HG03108 (cell line): ENCODE measurements at regions not wholly inside any gene's neighbourhood (a gene's known extent, or its start where the extent isn't known, plus 50 kb on each side); places are given as distances from the start of the nearest gene placed in this dataset.
"Not testable (repeated sequence)": the region's sequence is repeated elsewhere in the genome, so short reads cannot be mapped to it uniquely, and the experiment has no call there.

Source experiments
- ATAC-seq: cut with Tn5 transposase; IDR thresholded peaks from one replicate; pipeline ENCODE4 v1.9.1; 2021; ENCODE audit warnings: moderate library complexity; ENCODE audit not compliant: unreplicated experiment

- no peak for ATAC-seq
These were observed 83.3 kb upstream of the MED13L start for GRCh38 chr12:116360579-116361413.

- ATAC-seq = no peak
These were observed 84.1 kb upstream of the MED13L start for GRCh38 chr12:116361414-116362223.

GRCh38 chr12:116365114-116365513 is 87.6 kb upstream of the MED13L start:
- no peak for ATAC-seq

GRCh38 chr12:116365606-116366455 is 88.3 kb upstream of the MED13L start:
- ATAC-seq = no peak

- no peak for ATAC-seq
These were observed 88.9 kb upstream of the MED13L start for GRCh38 chr12:116366456-116366776.

- ATAC-seq = no peak
These were observed 89.3 kb upstream of the MED13L start for GRCh38 chr12:116366824-116367223.

- no peak for ATAC-seq
These were observed 91.0 kb upstream of the MED13L start for GRCh38 chr12:116368196-116369194.

GRCh38 chr12:116370004-116370404 is 92.5 kb upstream of the MED13L start:
- ATAC-seq = no peak

- ATAC-seq = no peak
These were observed 93.5 kb upstream of the MED13L start for GRCh38 chr12:116370886-116371580.

GRCh38 chr12:116372815-116373214 is 95.3 kb upstream of the MED13L start:
- no peak for ATAC-seq

GRCh38 chr12:116373572-116374206 is 96.2 kb upstream of the MED13L start:
- ATAC-seq = no peak

- ATAC-seq = no peak
These were observed 96.7 kb upstream of the MED13L start for GRCh38 chr12:116374207-116374606.

GRCh38 chr12:116375278-116375842 is 97.9 kb upstream of the MED13L start:
- ATAC-seq = no peak

- no peak for ATAC-seq
These were observed 99.1 kb upstream of the MED13L start for GRCh38 chr12:116376354-116377193.

- not testable (repeated sequence) for ATAC-seq
These were observed 99.7 kb upstream of the MED13L start for GRCh38 chr12:116377194-116377571.

GRCh38 chr12:116378002-116378401 is 100.5 kb upstream of the MED13L start:
- ATAC-seq = no peak

GRCh38 chr12:116380108-116380507 is 102.6 kb upstream of the MED13L start:
- no peak for ATAC-seq

- ATAC-seq = not testable (repeated sequence)
These were observed 103.2 kb upstream of the MED13L start for GRCh38 chr12:116380740-116381139.
